Subcutaneous abdominal adipose tissue (tissue), 5 donors: ENCODE measurements at regions not wholly inside any gene's neighbourhood (a gene's known extent, or its start where the extent isn't known, plus 50 kb on each side); places are given as distances from the start of the nearest gene placed in this dataset.

Experiments used
- H3K27ac ChIP-seq: one replicate; pipeline ENCODE4 v1.7.0; 2013; ENCODE audit warnings: low read depth, mild to moderate bottlenecking, inconsistent platforms, low read length, moderate library complexity
- H3K27me3 ChIP-seq, 5 donors: one replicate each; pipeline ENCODE4 v1.7.0; 2013; ENCODE audit warnings: low read length in 5 of 5, inconsistent platforms in 1 of 5; ENCODE audit not compliant: control insufficient read depth in 5 of 5, insufficient read depth in 4 of 5
- H3K36me3 ChIP-seq, 5 donors: one replicate each; pipeline ENCODE4 v1.7.0; 2013; ENCODE audit warnings: low read length in 5 of 5; ENCODE audit not compliant: control insufficient read depth in 5 of 5, insufficient read depth in 5 of 5
- H3K4me1 ChIP-seq, 5 donors: one replicate each; pipeline ENCODE4 v1.7.0; 2013; ENCODE audit warnings: low read length in 5 of 5, mild to moderate bottlenecking in 3 of 5, moderate library complexity in 1 of 5; ENCODE audit not compliant: control insufficient read depth in 5 of 5, insufficient read depth in 5 of 5
- H3K4me3 ChIP-seq, 5 donors: one replicate each; pipeline ENCODE4 v1.7.0; 2013; ENCODE audit warnings: low read length in 5 of 5, low read depth in 1 of 5
- H3K9ac ChIP-seq, 5 donors: one replicate each; pipeline ENCODE4 v1.7.0; 2013; ENCODE audit warnings: low read length in 5 of 5, mild to moderate bottlenecking in 4 of 5, moderate library complexity in 3 of 5
- H3K9me3 ChIP-seq, 5 donors: one replicate each; pipeline ENCODE4 v1.7.0; 2013; ENCODE audit warnings: low read length in 5 of 5; ENCODE audit not compliant: control insufficient read depth in 5 of 5
- donor health status: healthy.
- donor health status: healthy.
- donor health status: healthy.
- donor health status: healthy.
- donor health status: healthy.

GRCh38 chr16:55189682-55190636, 134.0 kb upstream of the IRX6 start:
- Histone ChIP-seq H3K27ac (no peak overlapping the region), H3K4me3 (no peak overlapping the region), H3K9me3 (peaks cover 0 to 14% (median 13%) of the 10 kb centered on the region in 5 donors), H3K36me3 (no peaks in the 10 kb centered on the region), H3K4me1 (no peaks in the 10 kb centered on the region), H3K27me3 (peaks cover 2 to 13% (median 9%) of the 10 kb centered on the region in 5 donors), H3K9ac (no peak overlapping the region)

GRCh38 chr16:55192734-55193133, 131.3 kb upstream of the IRX6 start:
- no peak overlapping the region for H3K9ac ChIP-seq
- H3K4me1 ChIP-seq, result no peaks in the 10 kb centered on the region
- no peak overlapping the region for H3K27ac ChIP-seq
- peaks cover 0 to 7% (median 5%) of the 10 kb centered on the region in 5 donors for H3K27me3 ChIP-seq
- no peaks in the 10 kb centered on the region for H3K36me3 ChIP-seq
- no peak overlapping the region for H3K4me3 ChIP-seq
- peaks cover 0 to 14% (median 13%) of the 10 kb centered on the region in 5 donors for H3K9me3 ChIP-seq

GRCh38 chr16:55203570-55203969, 120.4 kb upstream of the IRX6 start:
- H3K27ac ChIP-seq, result no peak overlapping the region
- no peaks in the 10 kb centered on the region for H3K36me3 ChIP-seq
- no peak overlapping the region for H3K9ac ChIP-seq
- no peaks in the 10 kb centered on the region for H3K9me3 ChIP-seq
- peaks cover 0 to 4% (median 0%) of the 10 kb centered on the region in 5 donors for H3K27me3 ChIP-seq
- H3K4me1 ChIP-seq, result no peaks in the 10 kb centered on the region
- H3K4me3 ChIP-seq, result no peak overlapping the region

GRCh38 chr16:55204069-55204468, 119.9 kb upstream of the IRX6 start:
- Histone ChIP-seq H3K4me1 (no peaks in the 10 kb centered on the region), H3K27ac (no peak overlapping the region), H3K9ac (no peak overlapping the region), H3K4me3 (no peak overlapping the region), H3K36me3 (no peaks in the 10 kb centered on the region), H3K9me3 (no peaks in the 10 kb centered on the region), H3K27me3 (peaks cover 0 to 4% (median 0%) of the 10 kb centered on the region in 5 donors)

GRCh38 chr16:55204923-55205322, 119.1 kb upstream of the IRX6 start:
- Histone ChIP-seq H3K4me1 (no peaks in the 10 kb centered on the region), H3K9me3 (no peaks in the 10 kb centered on the region), H3K9ac (no peak overlapping the region), H3K36me3 (no peaks in the 10 kb centered on the region), H3K4me3 (no peak overlapping the region), H3K27me3 (peaks cover 0 to 4% (median 0%) of the 10 kb centered on the region in 5 donors), H3K27ac (no peak overlapping the region)

- H3K9ac ChIP-seq, result no peak overlapping the region
- no peaks in the 10 kb centered on the region for H3K4me1 ChIP-seq
- H3K9me3 ChIP-seq, result no peaks in the 10 kb centered on the region
- H3K27me3 ChIP-seq, result peaks cover 0 to 8% (median 0%) of the 10 kb centered on the region in 5 donors
- no peaks in the 10 kb centered on the region for H3K36me3 ChIP-seq
- no peak overlapping the region for H3K27ac ChIP-seq
- H3K4me3 ChIP-seq, result no peak overlapping the region
Measured at GRCh38 chr16:55207693-55208428, 116.1 kb upstream of the IRX6 start.

- Histone ChIP-seq H3K9me3 (no peaks in the 10 kb centered on the region), H3K27ac (no peak overlapping the region), H3K4me1 (no peaks in the 10 kb centered on the region), H3K36me3 (no peaks in the 10 kb centered on the region), H3K27me3 (peaks cover 0 to 8% (median 0%) of the 10 kb centered on the region in 5 donors), H3K9ac (no peak overlapping the region), H3K4me3 (no peak overlapping the region)
Measured at GRCh38 chr16:55209626-55210025, 114.4 kb upstream of the IRX6 start.

GRCh38 chr16:55212791-55213190, 111.2 kb upstream of the IRX6 start:
- H3K9me3 ChIP-seq, result no peaks in the 10 kb centered on the region
- peaks cover 0 to 4% (median 0%) of the 10 kb centered on the region in 5 donors for H3K27me3 ChIP-seq
- H3K4me3 ChIP-seq, result no peak overlapping the region
- no peak overlapping the region for H3K9ac ChIP-seq
- H3K4me1 ChIP-seq, result no peaks in the 10 kb centered on the region
- no peak overlapping the region for H3K27ac ChIP-seq
- no peaks in the 10 kb centered on the region for H3K36me3 ChIP-seq

- H3K9me3 ChIP-seq, result no peaks in the 10 kb centered on the region
- H3K36me3 ChIP-seq, result no peaks in the 10 kb centered on the region
- H3K4me3 ChIP-seq, result no peak overlapping the region
- no peak overlapping the region for H3K27ac ChIP-seq
- H3K27me3 ChIP-seq, result peaks cover 0 to 4% (median 3%) of the 10 kb centered on the region in 5 donors
- H3K4me1 ChIP-seq, result no peaks in the 10 kb centered on the region
- no peak overlapping the region for H3K9ac ChIP-seq
Measured at GRCh38 chr16:55214412-55214811, 109.6 kb upstream of the IRX6 start.

- H3K4me3 ChIP-seq, result no peak overlapping the region
- H3K27me3 ChIP-seq, result peaks cover 0 to 4% (median 3%) of the 10 kb centered on the region in 5 donors
- H3K9me3 ChIP-seq, result no peaks in the 10 kb centered on the region
- no peak overlapping the region for H3K27ac ChIP-seq
- no peaks in the 10 kb centered on the region for H3K4me1 ChIP-seq
- no peaks in the 10 kb centered on the region for H3K36me3 ChIP-seq
- no peak overlapping the region for H3K9ac ChIP-seq
Measured at GRCh38 chr16:55214974-55215494, 109.0 kb upstream of the IRX6 start.
